GM10248 (cell line): ENCODE measurements at regions not wholly inside any gene's neighbourhood (a gene's known extent, or its start where the extent isn't known, plus 50 kb on each side); places are given as distances from the start of the nearest gene placed in this dataset.

Experiments used
- CTCF ChIA-PET: fragments of 300-600 bp; sonication (Branson Sonifier 250); formaldehyde crosslinking; extraction: SDS; loops from one replicate; lab custom pipeline; 2021; ENCODE audit warnings: antibody characterized with exemption; lab: Yijun Ruan, JAX
- POLR2A ChIA-PET: fragments of 350-650 bp; sonication (Branson Sonifier 250); formaldehyde crosslinking; extraction: SDS; loops from one replicate; lab custom pipeline; 2020; ENCODE audit warnings: antibody characterized with exemption; lab: Yijun Ruan, JAX
- DNase-seq: peaks from one replicate; pipeline ENCODE4 v3.0.0; 2012; ENCODE audit errors: extremely low spot score
- CTCF ChIP-seq: IDR thresholded peaks from 2 replicates; pipeline ENCODE4 v1.5.1; 2012; ENCODE audit warnings: mild to moderate bottlenecking, low read depth; ENCODE audit errors: extremely low read depth, missing control alignments, control extremely low read depth

- no peak for TF ChIP-seq CTCF
- ChIA-PET POLR2A (no interaction called here), CTCF (interaction anchor here (1.0 kb wide), 1 partner anchor 10 kb away, joined by 3 read pairs; no protein-coding TSS in a partner anchor)
- no peak for DNase-seq
Measured at GRCh38 chr21:18771845-18772380, 368.3 kb upstream of the TMPRSS15 start.

GRCh38 chr21:18772404-18772803 is 368.8 kb upstream of the TMPRSS15 start:
- POLR2A ChIA-PET = no interaction called here
- CTCF ChIA-PET = interaction anchor here (1.0 kb wide), 1 partner anchor 10 kb away, joined by 3 read pairs; no protein-coding TSS in a partner anchor
- no peak for TF ChIP-seq CTCF
- DNase-seq = no peak

GRCh38 chr21:18772897-18773296 is 369.3 kb upstream of the TMPRSS15 start:
- TF ChIP-seq CTCF = no peak
- ChIA-PET POLR2A (no interaction called here), CTCF (interaction anchor here (1.0 kb wide), 1 partner anchor 9 kb away, joined by 3 read pairs; no protein-coding TSS in a partner anchor)
- DNase-seq = no peak

- POLR2A ChIA-PET = no interaction called here
- CTCF ChIA-PET = no interaction called here
- no peak for DNase-seq
- no peak for TF ChIP-seq CTCF
Measured at GRCh38 chr21:18776936-18777335, 373.4 kb upstream of the TMPRSS15 start.

GRCh38 chr21:18782721-18783120 is 379.1 kb upstream of the TMPRSS15 start:
- DNase-seq = no peak
- ChIA-PET POLR2A (no interaction called here), CTCF (interaction anchor here (1.1 kb wide), 2 partner anchors 10 kb away, joined by 3 to 5 read pairs; no protein-coding TSS in a partner anchor)
- no peak for TF ChIP-seq CTCF

GRCh38 chr21:18801468-18801867 is 397.9 kb upstream of the TMPRSS15 start:
- no peak for DNase-seq
- no peak for TF ChIP-seq CTCF
- POLR2A ChIA-PET = no interaction called here
- CTCF ChIA-PET = no interaction called here

GRCh38 chr21:18803624-18804023 is 400.0 kb upstream of the TMPRSS15 start:
- ChIA-PET POLR2A (no interaction called here), CTCF (no interaction called here)
- TF ChIP-seq CTCF = no peak
- DNase-seq = no peak
